ENCODE measurements at regions not wholly inside any gene's neighbourhood (a gene's known extent, or its start where the extent isn't known, plus 50 kb on each side); places are given as distances from the start of the nearest gene placed in this dataset.

- TF ChIP-seq REST (IDR thresholded peaks at IDR 0.05; ENCODE audit: low read depth) (no peak), SRF (IDR thresholded peaks at IDR 0.05; ENCODE audit: low read depth) (no peak), POLR2AphosphoS5 (IDR thresholded peaks at IDR 0.05; ENCODE audit: low read depth, low read length) (no peak), POLR2A (IDR thresholded peaks at IDR 0.05; ENCODE audit: borderline replicate concordance, extremely low read depth, insufficient read depth, insufficient read length) (no peak)
- TF ChIP-seq, protein P1, sequence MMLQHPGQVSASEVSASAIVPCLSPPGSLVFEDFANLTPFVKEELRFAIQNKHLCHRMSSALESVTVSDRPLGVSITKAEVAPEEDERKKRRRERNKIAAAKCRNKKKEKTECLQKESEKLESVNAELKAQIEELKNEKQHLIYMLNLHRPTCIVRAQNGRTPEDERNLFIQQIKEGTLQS (IDR thresholded peaks at IDR 0.05): no peak
These were observed 322.5 kb downstream of the AJAP1 start (continued) for GRCh38 chr1:4976859-4977440.

DNA sequence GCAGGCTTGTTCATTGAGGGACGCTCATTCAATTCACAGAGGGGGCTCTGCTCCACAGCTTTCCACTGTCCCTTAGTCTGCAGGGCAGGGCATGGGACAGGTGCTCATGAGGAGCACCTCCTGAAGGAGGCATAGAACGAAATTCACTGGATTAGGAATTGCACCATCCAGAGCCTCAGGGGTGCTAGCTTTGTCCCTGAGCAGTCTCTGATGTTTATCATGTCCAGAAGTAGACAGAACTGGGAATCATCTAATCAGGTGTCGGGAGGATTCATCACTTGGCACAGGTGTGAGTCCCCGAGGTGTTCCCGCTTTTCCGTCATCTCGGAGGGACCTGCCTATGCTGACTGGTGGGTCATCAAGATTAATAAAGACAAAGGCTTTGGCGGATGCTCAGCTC is 321.4 kb downstream of the AJAP1 start:
- intact Hi-C loops (cut with micrococcal nuclease): no loop called here
- no peak overlapping the region for H3K27ac ChIP-seq (ENCODE audit: low read depth, low read length)
- no peaks in the 10 kb centered on the region for H3K4me1 ChIP-seq (ENCODE audit: control insufficient read depth in 1 of 2, insufficient read depth in 2 of 2, low read length in 2 of 2)
- H3K36me3 ChIP-seq (ENCODE audit: control insufficient read depth in 1 of 2, insufficient read depth in 2 of 2, low read length in 2 of 2): no peaks in the 10 kb centered on the region
- CTCF ChIA-PET: no interaction called here
- no peaks in the 10 kb centered on the region for H3K79me2 ChIP-seq (ENCODE audit: insufficient read depth, low read length)
- H3K27me3 ChIP-seq (ENCODE audit: insufficient read depth, low read length): no peaks in the 10 kb centered on the region
- ATAC-seq (no peak), DNase-seq (ENCODE audit: low read depth, low spot score) (no peak)
- RAD21 ChIA-PET (ENCODE audit: low non-redundant PET in 1 of 2, low total read pairs in 2 of 2, uncharacterized antibody in 2 of 2, unreplicated experiment in 2 of 2): no interaction called here
- no TSS peak for BruUV-seq (replicated peaks)
- H3K4me2 ChIP-seq (ENCODE audit: low read length): no peak overlapping the region
- H4K20me1 ChIP-seq (ENCODE audit: insufficient read depth): no peaks in the 10 kb centered on the region
- peaks cover 0 to 7% of the 10 kb centered on the region in 2 experiments; a peak in 2 of 4 replicates for H3K9me3 ChIP-seq (ENCODE audit: control insufficient read depth in 1 of 2, insufficient read depth in 1 of 2, low read depth in 1 of 2, low read length in 2 of 2)
- no peak overlapping the region for H2AFZ ChIP-seq (ENCODE audit: low read depth, low read length, poor library complexity, severe bottlenecking)
- POLR2A ChIA-PET: no interaction called here
- no peak overlapping the region for H3K4me3 ChIP-seq (replicated peaks in 1 of 2; ENCODE audit: low read depth in 1 of 2, low read length in 2 of 2)
- no peaks in the 10 kb centered on the region for H3K9me2 ChIP-seq (ENCODE audit: insufficient read depth)
- no peak overlapping the region for H3K9ac ChIP-seq (ENCODE audit: low read length)
- TF ChIP-seq JUND (IDR thresholded peaks at IDR 0.05) (no peak), SIN3A (IDR thresholded peaks at IDR 0.05; ENCODE audit: low read depth) (no peak), RAD21 (IDR thresholded peaks at IDR 0.05; ENCODE audit: low read depth) (no peak), TCF7L2 (IDR thresholded peaks at IDR 0.05; ENCODE audit: borderline replicate concordance, extremely low read depth, insufficient read depth, insufficient read length) (no peak), FOSL1 (IDR thresholded peaks at IDR 0.05; ENCODE audit: low read depth) (no peak), SRF (IDR thresholded peaks at IDR 0.05; ENCODE audit: low read depth) (no peak), ZBTB33 (IDR thresholded peaks at IDR 0.05; ENCODE audit: extremely low read depth, insufficient replicate concordance, low read length) (no peak), MAX (IDR thresholded peaks at IDR 0.05) (no peak), CEBPB (IDR thresholded peaks at IDR 0.05; ENCODE audit: low read depth) (no peak), CBX3 (IDR thresholded peaks at IDR 0.05; ENCODE audit: low read depth) (no peak), EZH2 (IDR thresholded peaks at IDR 0.05) (no peak)
- TF ChIP-seq, protein P1 (IDR thresholded peaks at IDR 0.05): no peak
- TF ChIP-seq, protein P2, sequence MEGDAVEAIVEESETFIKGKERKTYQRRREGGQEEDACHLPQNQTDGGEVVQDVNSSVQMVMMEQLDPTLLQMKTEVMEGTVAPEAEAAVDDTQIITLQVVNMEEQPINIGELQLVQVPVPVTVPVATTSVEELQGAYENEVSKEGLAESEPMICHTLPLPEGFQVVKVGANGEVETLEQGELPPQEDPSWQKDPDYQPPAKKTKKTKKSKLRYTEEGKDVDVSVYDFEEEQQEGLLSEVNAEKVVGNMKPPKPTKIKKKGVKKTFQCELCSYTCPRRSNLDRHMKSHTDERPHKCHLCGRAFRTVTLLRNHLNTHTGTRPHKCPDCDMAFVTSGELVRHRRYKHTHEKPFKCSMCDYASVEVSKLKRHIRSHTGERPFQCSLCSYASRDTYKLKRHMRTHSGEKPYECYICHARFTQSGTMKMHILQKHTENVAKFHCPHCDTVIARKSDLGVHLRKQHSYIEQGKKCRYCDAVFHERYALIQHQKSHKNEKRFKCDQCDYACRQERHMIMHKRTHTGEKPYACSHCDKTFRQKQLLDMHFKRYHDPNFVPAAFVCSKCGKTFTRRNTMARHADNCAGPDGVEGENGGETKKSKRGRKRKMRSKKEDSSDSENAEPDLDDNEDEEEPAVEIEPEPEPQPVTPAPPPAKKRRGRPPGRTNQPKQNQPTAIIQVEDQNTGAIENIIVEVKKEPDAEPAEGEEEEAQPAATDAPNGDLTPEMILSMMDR (IDR thresholded peaks at IDR 0.05 in 2 of 3, conservative IDR thresholded peaks at IDR 0.05 in 1 of 3; ENCODE audit: borderline replicate concordance in 1 of 3, insufficient read depth in 1 of 3, low read depth in 2 of 3, low read length in 2 of 3): no peak

Data from HCT116 (cell line).